Transverse colon (tissue), 4 donors: ENCODE measurements at regions not wholly inside any gene's neighbourhood (a gene's known extent, or its start where the extent isn't known, plus 50 kb on each side); places are given as distances from the start of the nearest gene placed in this dataset.

Experiments used
- DNase-seq: peaks from one replicate; pipeline ENCODE4 v3.0.0-alpha.2; 2019
- H3K27ac ChIP-seq, 4 donors: fragments of 200-600 bp; sonication (generic); 2 replicates each; pipeline ENCODE4 v1.5.1; 2016 to 2018; ENCODE audit warnings: inconsistent platforms in 4 of 4
- H3K27me3 ChIP-seq: fragments of 200-600 bp; sonication (generic); 2 replicates; pipeline ENCODE4 v1.5.1; 2017; ENCODE audit warnings: inconsistent platforms
- H3K36me3 ChIP-seq, 4 donors: fragments of 200-600 bp; sonication (generic); 2 replicates each; pipeline ENCODE4 v1.5.1; 2017 to 2019; ENCODE audit warnings: inconsistent platforms in 4 of 4
- H3K4me1 ChIP-seq, 4 donors: fragments of 200-600 bp; sonication (generic); 2 replicates each; pipeline ENCODE4 v1.5.1; 2017 to 2020; ENCODE audit warnings: inconsistent platforms in 4 of 4
- H3K4me3 ChIP-seq, 4 donors: fragments of 200-600 bp; sonication (generic); 1 replicate in 1 of 4; 2 replicates in 3 of 4; pipeline versions ENCODE4 v1.5.1 to v1.6.1; 2017 to 2019; ENCODE audit warnings: inconsistent platforms in 4 of 4
- H3K9me3 ChIP-seq, 2 donors: fragments of 200-600 bp; sonication (generic); 2 replicates each; pipeline ENCODE4 v1.5.1; 2017 to 2019; ENCODE audit warnings: inconsistent platforms in 2 of 2
- CTCF ChIP-seq, 5 experiments: fragments of 200-600 bp in 3 of 5; fragments of 450-650 bp in 2 of 5; sonication (generic) in 3 of 5; IDR thresholded peaks; 1 replicate in 2 of 5; 2 replicates in 3 of 5; pipeline ENCODE4 v1.5.1; 2016 to 2017; ENCODE audit warnings: antibody characterized with exemption in 5 of 5, inconsistent platforms in 3 of 5, mild to moderate bottlenecking in 2 of 5, moderate library complexity in 1 of 5
- EP300 ChIP-seq: sonication (generic); formaldehyde crosslinking; IDR thresholded peaks from one replicate; pipeline ENCODE4 v1.6.1; 2017; ENCODE audit warnings: antibody characterized with exemption, low read depth
- POLR2A ChIP-seq: fragments of 450-650 bp; IDR thresholded peaks from one replicate; pipeline ENCODE4 v1.6.1; 2016; ENCODE audit warnings: antibody characterized with exemption, mild to moderate bottlenecking, moderate library complexity
- POLR2AphosphoS5 ChIP-seq, 3 donors: sonication (generic); formaldehyde crosslinking; IDR thresholded peaks; one replicate each; pipeline ENCODE4 v1.6.1; 2016; ENCODE audit warnings: antibody characterized with exemption in 3 of 3
- WGBS, 2 donors: methylation state at CpG; one replicate each; pipeline ENCODE4 v1.1.5; 2018; ENCODE audit warnings: low coverage in 1 of 2; 5-methylcytosine and 5-hydroxymethylcytosine counted together
- in situ Hi-C, 4 donors: fragments of 200-750 bp; cut with MboI; loops; one replicate each; pipeline versions ENCODE4 v1.15.0 to v1.15.1; 2017; ENCODE audit warnings: low sequenced_read_pairs in 3 of 4, low pct_ligation_motif_present in 1 of 4, low pct_unique_long_range_greater_than_20kb in 1 of 4
- intact Hi-C: fragments of 100-400 bp; cut with DNase I; formaldehyde crosslinking; loops from one replicate; pipeline ENCODE4 v1.15.1; 2023; ENCODE audit warnings: low total_unique reads

GRCh38 chr3:89841041-89841440 is 733.6 kb downstream of the EPHA3 start:
- no peaks in the 10 kb centered on the region for H3K36me3 ChIP-seq
- TF ChIP-seq POLR2A: no peak
- no peak for TF ChIP-seq CTCF (IDR thresholded peaks at IDR 0.05)
- TF ChIP-seq POLR2AphosphoS5 (IDR thresholded peaks at IDR 0.05): no peak
- no peak for TF ChIP-seq EP300
- H3K4me3 ChIP-seq: no peak overlapping the region
- H3K4me1 ChIP-seq: no peaks in the 10 kb centered on the region
- no peaks in the 10 kb centered on the region for H3K9me3 ChIP-seq
- no peaks in the 10 kb centered on the region for H3K27me3 ChIP-seq
- in situ Hi-C loops: no loop called here
- intact Hi-C loops: no loop called here
- H3K27ac ChIP-seq: no peak overlapping the region
- DNase-seq: no peak

GRCh38 chr3:89845053-89845452 is 737.6 kb downstream of the EPHA3 start:
- in situ Hi-C loops (no loop called here), intact Hi-C loops (no loop called here)
- no peak overlapping the region for H3K27ac ChIP-seq
- no peaks in the 10 kb centered on the region for H3K4me1 ChIP-seq
- WGBS, 2 donors: 62 to 79% methylated on average over 1 of the region's 1 CpG
- no peaks in the 10 kb centered on the region for H3K27me3 ChIP-seq
- no peaks in the 10 kb centered on the region for H3K9me3 ChIP-seq
- DNase-seq: no peak
- TF ChIP-seq EP300: no peak
- no peak for TF ChIP-seq POLR2AphosphoS5 (IDR thresholded peaks at IDR 0.05)
- TF ChIP-seq CTCF (IDR thresholded peaks at IDR 0.05): no peak
- TF ChIP-seq POLR2A: no peak
- no peak overlapping the region for H3K4me3 ChIP-seq
- no peaks in the 10 kb centered on the region for H3K36me3 ChIP-seq

- Histone ChIP-seq H3K4me1 (no peaks in the 10 kb centered on the region), H3K9me3 (no peaks in the 10 kb centered on the region), H3K4me3 (no peak overlapping the region), H3K36me3 (no peaks in the 10 kb centered on the region), H3K27ac (no peak overlapping the region), H3K27me3 (no peaks in the 10 kb centered on the region)
- in situ Hi-C loops: no loop called here
- DNase-seq: no peak
- intact Hi-C loops: no loop called here
- TF ChIP-seq POLR2A (no peak), POLR2AphosphoS5 (IDR thresholded peaks at IDR 0.05) (no peak), EP300 (no peak), CTCF (IDR thresholded peaks at IDR 0.05) (no peak)
- 82 to 83% methylated on average over 1 of the region's 1 CpG for WGBS, 2 donors
These were observed 740.5 kb downstream of the EPHA3 start for GRCh38 chr3:89847955-89848354.

GRCh38 chr3:89851974-89852621 is 744.7 kb downstream of the EPHA3 start:
- WGBS, 2 donors: 13 to 31% methylated on average over 4 to 9 of the region's 9 CpGs
- DNase-seq: peak; percentile 32

More at GRCh38 chr3:89851974-89852621, 744.7 kb downstream of the EPHA3 start:
- H3K36me3 ChIP-seq: no peaks in the 10 kb centered on the region
- H3K27me3 ChIP-seq: no peaks in the 10 kb centered on the region
- H3K9me3 ChIP-seq: no peaks in the 10 kb centered on the region
- no peak overlapping the region for H3K27ac ChIP-seq
- no peaks in the 10 kb centered on the region for H3K4me1 ChIP-seq
- in situ Hi-C loops (no loop called here), intact Hi-C loops (no loop called here)
- TF ChIP-seq POLR2A: no peak
- peak in 4 of 5 experiments; percentile 17 to 43 (median 28) for TF ChIP-seq CTCF (IDR thresholded peaks at IDR 0.05)
- H3K4me3 ChIP-seq: no peak overlapping the region
